ENCODE measurements at regions not wholly inside any gene's neighbourhood (a gene's known extent, or its start where the extent isn't known, plus 50 kb on each side); places are given as distances from the start of the nearest gene placed in this dataset.

- TF ChIP-seq CTCF (IDR thresholded peaks at IDR 0.05) (no peak), POLR2A (IDR thresholded peaks at IDR 0.05) (no peak)
Measured at GRCh38 chr2:146874260-146874658, 970.6 kb upstream of the ACVR2A start.

Measured in uterus (tissue), 2 donors.